ENCODE measurements at regions not wholly inside any gene's neighbourhood (a gene's known extent, or its start where the extent isn't known, plus 50 kb on each side); places are given as distances from the start of the nearest gene placed in this dataset.

- TF ChIP-seq CTCF (IDR thresholded peaks at IDR 0.05), result no peak
- no peaks in the 10 kb centered on the region for H3K36me3 ChIP-seq
- no peak overlapping the region for H3K4me3 ChIP-seq
- H3K4me1 ChIP-seq, result no peaks in the 10 kb centered on the region
- no peaks in the 10 kb centered on the region for H3K9me3 ChIP-seq
- no peak overlapping the region for H3K27ac ChIP-seq
- no peak for DNase-seq (ENCODE audit: low spot score)
- H3K27me3 ChIP-seq, result no peaks in the 10 kb centered on the region
These were observed 363.6 kb downstream of the HS3ST3B1 start for GRCh38 chr17:14664511-14664910.

- Histone ChIP-seq H3K36me3 (no peaks in the 10 kb centered on the region), H3K27me3 (no peaks in the 10 kb centered on the region), H3K9me3 (no peaks in the 10 kb centered on the region), H3K4me3 (no peak overlapping the region), H3K4me1 (no peaks in the 10 kb centered on the region), H3K27ac (no peak overlapping the region)
- TF ChIP-seq CTCF (IDR thresholded peaks at IDR 0.05), result no peak
- DNase-seq (ENCODE audit: low spot score), result no peak
These were observed 340.2 kb downstream of the HS3ST3B1 start for GRCh38 chr17:14641117-14641516.

- Histone ChIP-seq H3K9me3 (no peaks in the 10 kb centered on the region), H3K36me3 (no peaks in the 10 kb centered on the region), H3K4me3 (no peak overlapping the region), H3K27me3 (no peaks in the 10 kb centered on the region), H3K4me1 (no peaks in the 10 kb centered on the region), H3K27ac (no peak overlapping the region)
- DNase-seq (ENCODE audit: low spot score), result no peak
- TF ChIP-seq CTCF (IDR thresholded peaks at IDR 0.05), result no peak
These were observed 336.4 kb downstream of the HS3ST3B1 start for GRCh38 chr17:14637260-14637659.

- Histone ChIP-seq H3K4me1 (no peaks in the 10 kb centered on the region), H3K27ac (no peak overlapping the region), H3K27me3 (no peaks in the 10 kb centered on the region), H3K36me3 (no peaks in the 10 kb centered on the region), H3K4me3 (no peak overlapping the region), H3K9me3 (no peaks in the 10 kb centered on the region)
- TF ChIP-seq CTCF (IDR thresholded peaks at IDR 0.05), result no peak
- DNase-seq (ENCODE audit: low spot score), result no peak
These were observed 329.7 kb downstream of the HS3ST3B1 start for GRCh38 chr17:14630621-14631020.

GRCh38 chr17:14630046-14630445, 329.2 kb downstream of the HS3ST3B1 start:
- no peaks in the 10 kb centered on the region for H3K9me3 ChIP-seq
- DNase-seq (ENCODE audit: low spot score), result no peak
- TF ChIP-seq CTCF (IDR thresholded peaks at IDR 0.05), result no peak
- H3K27me3 ChIP-seq, result no peaks in the 10 kb centered on the region
- no peaks in the 10 kb centered on the region for H3K36me3 ChIP-seq
- no peaks in the 10 kb centered on the region for H3K4me1 ChIP-seq
- H3K27ac ChIP-seq, result no peak overlapping the region
- no peak overlapping the region for H3K4me3 ChIP-seq

- Histone ChIP-seq H3K4me3 (no peak overlapping the region), H3K27ac (no peak overlapping the region), H3K36me3 (no peaks in the 10 kb centered on the region), H3K9me3 (no peaks in the 10 kb centered on the region), H3K4me1 (no peaks in the 10 kb centered on the region), H3K27me3 (no peaks in the 10 kb centered on the region)
- no peak for TF ChIP-seq CTCF (IDR thresholded peaks at IDR 0.05)
- no peak for DNase-seq (ENCODE audit: low spot score)
These were observed 321.8 kb downstream of the HS3ST3B1 start for GRCh38 chr17:14622615-14623101.
